AG04449 (cell line): ENCODE measurements at regions not wholly inside any gene's neighbourhood (a gene's known extent, or its start where the extent isn't known, plus 50 kb on each side); places are given as distances from the start of the nearest gene placed in this dataset.
"Not testable (repeated sequence)": the region's sequence is repeated elsewhere in the genome, so short reads cannot be mapped to it uniquely, and the experiment has no call there.

Source experiments
- CTCF ChIA-PET: fragments of 350-600 bp; formaldehyde crosslinking; extraction: SDS; loops from one replicate; lab custom pipeline; 2021; ENCODE audit warnings: antibody characterized with exemption; lab: Yijun Ruan, JAX
- POLR2A ChIA-PET: fragments of 400-600, 350-600 bp; formaldehyde crosslinking; extraction: SDS; loops from one replicate; lab custom pipeline; 2020; ENCODE audit warnings: antibody characterized with exemption, inconsistent platforms; lab: Yijun Ruan, JAX
- DNase-seq: peaks from one replicate; pipeline ENCODE4 v3.0.0-alpha.2; 2010; ENCODE audit warnings: low read depth, low spot score
- H3K4me3 ChIP-seq: 2 replicates; pipeline ENCODE4 v1.5.1; 2011; ENCODE audit warnings: low read depth, mild to moderate bottlenecking, control low read depth, low read length
- TF ChIP-seq, protein P1 (sequence below): IDR thresholded peaks from one replicate; pipeline ENCODE4 v1.5.1; 2011; ENCODE audit warnings: mild to moderate bottlenecking, moderate library complexity, low read length, control low read depth, inconsistent platforms; ENCODE audit not compliant: insufficient read depth; ENCODE audit errors: missing control alignments

- no peak overlapping the region for H3K4me3 ChIP-seq
- TF ChIP-seq, protein P1, sequence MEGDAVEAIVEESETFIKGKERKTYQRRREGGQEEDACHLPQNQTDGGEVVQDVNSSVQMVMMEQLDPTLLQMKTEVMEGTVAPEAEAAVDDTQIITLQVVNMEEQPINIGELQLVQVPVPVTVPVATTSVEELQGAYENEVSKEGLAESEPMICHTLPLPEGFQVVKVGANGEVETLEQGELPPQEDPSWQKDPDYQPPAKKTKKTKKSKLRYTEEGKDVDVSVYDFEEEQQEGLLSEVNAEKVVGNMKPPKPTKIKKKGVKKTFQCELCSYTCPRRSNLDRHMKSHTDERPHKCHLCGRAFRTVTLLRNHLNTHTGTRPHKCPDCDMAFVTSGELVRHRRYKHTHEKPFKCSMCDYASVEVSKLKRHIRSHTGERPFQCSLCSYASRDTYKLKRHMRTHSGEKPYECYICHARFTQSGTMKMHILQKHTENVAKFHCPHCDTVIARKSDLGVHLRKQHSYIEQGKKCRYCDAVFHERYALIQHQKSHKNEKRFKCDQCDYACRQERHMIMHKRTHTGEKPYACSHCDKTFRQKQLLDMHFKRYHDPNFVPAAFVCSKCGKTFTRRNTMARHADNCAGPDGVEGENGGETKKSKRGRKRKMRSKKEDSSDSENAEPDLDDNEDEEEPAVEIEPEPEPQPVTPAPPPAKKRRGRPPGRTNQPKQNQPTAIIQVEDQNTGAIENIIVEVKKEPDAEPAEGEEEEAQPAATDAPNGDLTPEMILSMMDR: no peak
- ChIA-PET POLR2A (no interaction called here), CTCF (no interaction called here)
- DNase-seq: no peak
Measured at GRCh38 chr1:104105465-104105864, 355.8 kb downstream of the AMY1C start.

- ChIA-PET CTCF (no interaction called here), POLR2A (no interaction called here)
- TF ChIP-seq, protein P1: no peak
- H3K4me3 ChIP-seq: no peak overlapping the region
- DNase-seq: no peak
Measured at GRCh38 chr1:104120525-104120924, 370.8 kb downstream of the AMY1C start.

- DNase-seq: no peak
- ChIA-PET CTCF (no interaction called here), POLR2A (no interaction called here)
- H3K4me3 ChIP-seq: no peak overlapping the region
- TF ChIP-seq, protein P1: no peak
Measured at GRCh38 chr1:104121271-104121670, 371.6 kb downstream of the AMY1C start.

DNA sequence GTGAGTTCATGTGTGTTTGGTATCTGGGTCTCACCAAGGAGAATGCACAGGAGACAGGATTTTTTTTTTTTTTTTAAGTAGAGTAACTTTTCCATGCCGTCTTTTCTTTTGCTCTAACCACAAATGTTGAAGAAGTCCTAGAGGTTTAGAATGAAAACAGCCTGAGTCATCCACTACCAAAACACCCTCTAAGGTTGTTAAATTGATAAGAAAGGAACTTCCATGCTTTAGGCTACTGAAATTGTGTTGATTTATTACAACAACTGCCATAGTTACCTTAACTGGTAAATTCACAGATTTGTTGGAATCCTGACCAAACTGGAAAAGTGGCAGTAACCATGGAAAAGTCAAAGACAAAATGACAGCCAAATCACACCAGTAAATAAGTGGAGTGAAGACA, 375.6 kb downstream of the AMY1C start:
- TF ChIP-seq, protein P1: no peak
- DNase-seq: no peak
- ChIA-PET CTCF (no interaction called here), POLR2A (no interaction called here)
- no peak overlapping the region for H3K4me3 ChIP-seq

DNA sequence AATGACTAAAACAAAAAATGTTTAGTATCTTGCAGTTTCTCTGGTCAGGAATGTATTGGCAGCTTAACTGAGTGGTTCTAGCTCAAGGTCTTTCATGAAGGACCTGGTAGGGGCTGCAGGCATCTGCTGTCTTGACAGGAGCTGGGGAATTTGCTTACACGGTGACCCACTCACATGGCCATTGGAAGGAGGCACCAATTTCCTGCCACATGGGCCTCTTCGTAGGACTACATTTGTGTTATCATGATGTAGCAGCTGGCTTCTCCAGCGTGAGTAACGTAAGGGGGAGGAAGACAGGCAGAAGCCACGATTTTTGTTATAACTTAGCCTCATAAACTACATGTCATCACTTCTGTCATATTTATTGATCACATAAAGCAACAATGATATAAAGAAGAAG, 376.3 kb downstream of the AMY1C start:
- no peak for DNase-seq
- TF ChIP-seq, protein P1: no peak
- POLR2A ChIA-PET: no interaction called here
- CTCF ChIA-PET: no interaction called here
- H3K4me3 ChIP-seq: no peak overlapping the region

DNA sequence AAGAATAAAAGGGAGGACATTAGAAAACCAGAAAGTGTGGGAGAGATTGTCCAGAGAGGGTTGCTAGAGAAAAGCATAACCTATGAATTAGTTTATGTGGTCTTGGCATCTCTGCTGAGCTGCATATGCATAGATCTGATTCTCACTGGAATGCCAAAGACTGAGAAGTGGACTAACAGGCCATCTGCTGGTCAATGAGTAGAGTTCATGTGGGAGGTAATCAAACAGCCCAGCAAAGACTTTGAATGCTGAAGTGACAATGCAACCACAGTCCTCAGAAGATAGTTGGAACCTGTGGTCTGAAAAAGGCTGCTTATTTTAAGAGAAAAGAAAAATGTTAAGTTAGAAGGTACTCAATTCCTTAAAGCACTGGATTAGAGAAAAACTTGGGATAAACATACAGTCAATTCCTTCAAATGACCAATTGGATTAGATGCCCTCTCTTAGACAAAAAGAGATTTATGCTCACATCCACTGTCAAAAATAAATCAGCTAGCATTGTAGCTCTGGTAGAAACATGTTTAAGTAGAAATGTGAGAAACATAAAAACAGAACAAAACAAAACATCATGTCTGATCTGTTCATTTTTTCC, 382.8 kb downstream of the AMY1C start:
- POLR2A ChIA-PET: no interaction called here
- CTCF ChIA-PET: no interaction called here

GRCh38 chr1:104135036-104135435, 385.3 kb downstream of the AMY1C start:
- CTCF ChIA-PET, POLR2A ChIA-PET, DNase-seq, H3K4me3 ChIP-seq: not testable (repeated sequence)

More for the DNA sequence above, 382.8 kb downstream of the AMY1C start:
- no peak overlapping the region for H3K4me3 ChIP-seq
- TF ChIP-seq, protein P1: no peak
- DNase-seq: no peak
